ENCODE measurements at regions not wholly inside any gene's neighbourhood (a gene's known extent, or its start where the extent isn't known, plus 50 kb on each side); places are given as distances from the start of the nearest gene placed in this dataset.
A peak's percentile ranks its signal among the peaks of the same experiment; 100 is the strongest.

GRCh38 chr2:222058819-222059445 is 239.9 kb downstream of the PAX3 start:
- DNase-seq: no peak

DNA sequence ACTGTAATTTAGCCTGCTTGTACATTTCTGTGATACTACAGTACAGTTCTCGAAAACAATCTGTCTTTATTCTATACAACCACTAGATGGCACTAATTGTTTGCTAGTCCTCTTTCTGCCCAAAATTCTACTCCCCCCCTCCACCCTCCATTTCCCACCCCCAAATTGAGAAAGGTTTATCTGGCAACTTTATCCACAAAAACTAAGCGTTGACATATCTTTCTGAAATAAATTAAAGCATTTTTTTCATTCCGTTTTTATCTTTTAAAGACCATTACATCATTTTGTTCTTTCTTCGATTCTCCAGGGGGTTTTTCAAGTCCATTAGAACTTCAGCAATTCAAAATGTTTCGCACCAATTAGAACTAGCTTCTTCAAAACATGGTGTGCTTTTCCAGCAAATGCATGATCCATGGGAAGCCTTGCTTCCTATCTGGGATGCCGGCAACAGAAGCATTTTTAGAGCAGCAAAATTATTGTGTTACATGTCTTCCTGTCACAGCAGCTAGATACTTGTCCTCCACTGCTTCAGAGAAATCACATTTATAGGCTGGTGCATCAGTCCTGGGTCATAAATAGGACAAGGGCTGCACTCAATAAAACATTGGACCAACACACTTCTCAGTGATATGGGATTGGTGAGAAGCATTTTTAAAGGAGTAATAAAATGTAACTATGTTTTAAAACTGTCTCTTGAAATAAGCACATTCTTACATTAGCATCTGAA is 241.3 kb downstream of the PAX3 start:
- DNase-seq: peak in 1 of 2 donors; percentile 10

- DNase-seq: no peak
Measured at GRCh38 chr2:222055328-222055727, 243.5 kb downstream of the PAX3 start.

DNA sequence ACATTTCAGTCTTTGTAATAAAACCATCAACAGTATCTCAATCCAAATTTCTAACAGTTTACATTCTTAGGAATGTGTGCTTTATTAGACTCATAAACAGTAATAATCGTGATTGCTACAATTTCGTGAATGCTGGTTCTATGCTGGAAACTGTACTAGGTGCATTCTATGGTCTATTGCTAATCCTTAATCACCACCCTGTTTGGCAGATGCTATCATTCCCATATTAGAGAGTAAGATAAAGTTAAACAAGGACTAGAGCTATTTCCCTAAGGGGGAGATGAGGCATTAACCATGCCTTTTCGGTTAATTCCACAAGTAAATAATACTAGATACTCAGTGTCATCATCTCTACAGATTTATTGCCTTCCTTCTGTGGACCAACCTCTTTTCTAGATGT is 244.0 kb downstream of the PAX3 start:
- DNase-seq: no peak

- DNase-seq: no peak
Measured at GRCh38 chr2:222052934-222053367, 245.8 kb downstream of the PAX3 start.

- no peak for DNase-seq
Measured at GRCh38 chr2:222050981-222051380, 247.8 kb downstream of the PAX3 start.

- no peak for DNase-seq
Measured at GRCh38 chr2:222049946-222050345, 248.9 kb downstream of the PAX3 start.

- DNase-seq: no peak
Measured at GRCh38 chr2:222043897-222044296, 254.9 kb downstream of the PAX3 start.

DNA sequence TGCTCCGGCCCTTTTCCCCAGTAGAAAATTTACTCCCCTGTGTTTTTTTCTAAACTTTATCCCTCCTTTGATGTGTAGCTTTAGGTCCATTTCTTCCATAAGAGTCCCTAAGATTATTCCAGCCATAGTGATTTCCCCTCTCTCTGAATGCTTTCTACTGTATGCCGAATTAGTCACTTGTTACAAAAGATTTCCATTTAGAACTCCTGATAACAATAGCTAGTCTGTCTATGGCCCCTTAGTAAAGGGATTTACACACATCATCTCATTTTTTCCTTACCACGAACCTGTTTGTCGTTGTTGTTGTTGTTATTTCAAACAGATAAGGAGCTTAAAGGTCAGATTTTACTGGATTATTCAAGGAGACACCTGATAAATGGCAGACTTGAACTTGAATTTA is 256.1 kb downstream of the PAX3 start:
- no peak for DNase-seq

- DNase-seq: no peak
Measured at GRCh38 chr2:222040333-222040732, 258.5 kb downstream of the PAX3 start.

DNA sequence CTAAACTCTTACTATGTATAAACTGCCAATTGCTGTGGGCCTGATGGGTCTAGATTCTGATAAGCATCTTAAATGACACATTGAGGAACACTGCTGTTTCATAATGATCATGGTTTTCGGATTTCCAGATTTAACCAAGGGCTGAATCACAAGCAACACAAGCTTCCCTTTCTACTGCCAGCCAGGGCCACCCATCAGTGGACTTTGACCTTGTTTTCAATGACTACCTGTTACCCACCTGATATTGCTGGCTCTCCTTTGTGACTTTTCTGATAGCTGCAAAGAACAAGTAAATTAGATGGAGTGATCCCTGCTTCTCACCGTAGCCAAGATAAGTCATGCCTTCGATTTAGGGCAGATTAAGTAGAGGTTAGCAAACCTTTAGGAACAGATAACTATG is 259.0 kb downstream of the PAX3 start:
- no peak for DNase-seq

DNA sequence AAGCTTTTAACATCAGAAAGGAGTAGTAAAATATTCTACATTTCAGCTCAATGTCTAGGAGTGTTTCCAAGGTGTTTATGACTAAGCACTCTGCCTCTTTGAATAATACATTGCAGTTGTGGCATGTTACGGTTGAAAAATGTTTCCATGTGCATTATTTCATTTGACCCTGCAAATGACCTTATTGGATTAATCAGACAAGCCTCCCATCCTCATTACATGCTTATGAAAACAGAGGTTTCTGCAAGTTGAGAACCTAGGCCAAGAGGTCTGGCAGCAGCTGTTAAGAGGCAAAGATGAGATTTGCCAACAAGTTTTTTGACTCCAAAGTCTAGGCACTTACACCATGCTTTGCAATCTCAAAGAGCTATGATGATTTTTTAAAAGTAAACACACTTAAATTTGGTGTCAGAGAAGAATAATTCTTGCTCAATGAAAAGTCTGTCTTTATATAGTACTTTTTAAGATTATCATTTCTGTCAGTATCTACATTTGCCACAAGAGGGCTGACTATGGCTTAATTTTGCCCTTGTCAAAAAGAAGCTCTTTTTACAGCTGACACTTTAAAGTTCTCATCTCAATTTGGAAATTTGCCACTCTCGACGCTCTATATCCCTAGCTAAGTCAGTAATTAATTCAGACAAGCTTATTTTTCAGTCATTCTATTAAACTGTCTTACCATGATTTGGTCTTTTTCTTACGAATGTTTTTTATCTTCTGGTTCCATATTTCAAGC is 260.6 kb downstream of the PAX3 start:
- DNase-seq: no peak

- DNase-seq: no peak
Measured at GRCh38 chr2:222037211-222037610, 261.6 kb downstream of the PAX3 start.

DNA sequence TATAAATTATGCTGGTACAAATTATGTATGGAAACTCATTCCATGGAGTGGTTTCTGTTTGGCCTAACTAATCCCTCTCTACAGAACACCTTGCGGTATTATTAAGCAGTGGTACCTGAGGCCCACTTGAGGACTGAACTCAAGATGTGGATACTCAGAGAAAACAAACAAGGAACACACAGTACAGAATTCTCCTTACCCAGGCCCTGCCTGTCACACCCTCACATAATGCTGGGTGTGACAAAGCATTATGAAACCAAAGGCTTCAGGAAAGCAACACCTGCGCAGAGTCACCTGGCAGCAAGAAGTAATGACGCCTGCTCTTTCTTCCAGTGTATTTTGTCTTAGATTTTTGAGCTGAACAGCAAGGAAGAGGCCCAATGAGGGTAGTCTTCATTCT is 264.7 kb downstream of the PAX3 start:
- no peak for DNase-seq

- no peak for DNase-seq
Measured at GRCh38 chr2:222033541-222033940, 265.3 kb downstream of the PAX3 start.

DNA sequence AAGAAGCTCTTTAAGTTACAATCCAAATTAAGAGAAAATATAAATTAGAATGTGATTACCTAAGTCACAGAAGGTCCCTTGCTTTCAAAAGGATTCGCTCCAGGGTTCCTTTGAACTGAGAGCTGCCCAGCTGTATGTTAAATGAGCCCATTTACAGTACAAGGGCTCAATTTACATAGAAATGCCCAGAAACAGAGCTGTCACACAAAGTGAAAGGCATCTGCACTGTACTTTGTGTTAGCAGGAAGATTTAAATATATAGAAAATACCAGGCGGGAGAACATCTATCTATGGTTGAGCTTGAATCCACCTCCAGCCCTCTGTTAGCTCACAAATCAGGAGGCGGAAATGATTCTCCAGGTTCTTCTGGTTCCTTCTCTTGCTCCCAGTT is 272.9 kb downstream of the PAX3 start:
- DNase-seq: no peak

DNA sequence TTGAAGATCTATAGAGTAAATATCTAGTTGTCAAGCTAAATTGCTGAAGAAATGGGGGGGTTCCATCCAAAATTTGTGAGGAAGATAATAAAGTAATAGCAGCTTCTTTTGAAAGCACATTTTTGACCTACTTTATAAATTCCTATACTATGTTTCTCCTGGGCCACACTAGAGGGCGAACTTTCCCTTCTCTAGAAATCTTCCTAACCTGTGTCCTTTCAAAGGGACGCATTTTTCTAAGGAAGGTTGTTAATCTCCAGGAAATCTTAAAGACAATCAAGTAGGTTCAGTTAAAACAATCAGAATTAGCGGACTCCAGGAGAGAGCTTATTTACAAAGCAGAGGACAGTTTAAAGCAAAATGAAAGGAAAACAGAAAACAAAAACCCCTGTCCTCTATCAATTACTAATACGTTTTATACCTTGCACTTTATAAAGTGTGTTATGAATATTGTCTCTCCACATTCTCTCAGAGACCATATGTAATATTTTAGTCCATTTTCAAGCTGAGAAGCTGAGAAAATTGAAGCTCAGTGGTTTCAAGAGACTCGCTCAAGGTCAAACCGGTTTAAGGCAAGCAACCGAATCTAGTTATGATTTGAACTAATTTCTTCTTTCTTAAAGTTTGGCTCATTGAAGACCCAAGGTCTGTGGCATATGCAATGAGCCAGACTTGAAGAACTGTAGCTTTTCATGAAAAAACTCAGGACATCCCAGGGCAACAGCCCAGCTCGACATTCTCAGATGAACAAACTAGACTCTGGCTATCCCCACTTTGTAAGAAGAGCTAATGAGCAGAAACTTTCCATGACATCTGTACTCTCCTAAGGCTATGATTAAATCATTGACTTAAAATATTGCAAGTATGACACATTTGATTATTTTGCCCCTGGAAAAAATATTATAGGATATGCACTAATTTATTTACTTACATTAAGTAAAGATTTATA is 273.6 kb downstream of the PAX3 start:
- DNase-seq: no peak

DNA sequence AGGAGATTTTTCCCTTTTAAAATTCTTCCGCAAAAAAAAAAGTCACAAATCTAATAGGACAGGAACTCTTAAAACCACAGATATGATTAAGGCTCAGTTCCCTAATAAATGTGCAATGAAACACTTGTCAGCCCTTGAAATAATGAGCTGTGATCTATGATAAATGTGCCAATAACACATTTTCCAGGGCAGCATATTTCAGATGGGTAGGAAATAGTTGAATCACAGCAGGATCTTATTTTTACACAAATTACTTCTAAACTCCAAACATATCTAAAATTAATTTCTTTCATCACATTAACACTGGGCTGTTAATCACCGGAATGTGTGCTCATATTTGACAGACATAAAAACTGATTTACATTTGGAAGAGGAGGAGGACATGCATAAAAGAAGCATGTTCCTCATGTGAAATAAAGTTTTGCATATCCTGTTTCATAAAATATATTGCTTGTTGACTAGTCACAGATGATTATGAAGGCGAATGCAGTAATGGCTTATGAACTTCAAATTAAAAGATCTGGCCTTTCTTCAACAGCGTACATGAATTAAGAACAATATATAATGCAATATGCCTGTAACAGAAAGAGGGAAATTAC is 281.4 kb downstream of the PAX3 start:
- no peak for DNase-seq

- no peak for DNase-seq
Measured at GRCh38 chr2:222013889-222014288, 284.9 kb downstream of the PAX3 start.

- DNase-seq: no peak
Measured at GRCh38 chr2:222000326-222000725, 298.5 kb downstream of the PAX3 start.

DNA sequence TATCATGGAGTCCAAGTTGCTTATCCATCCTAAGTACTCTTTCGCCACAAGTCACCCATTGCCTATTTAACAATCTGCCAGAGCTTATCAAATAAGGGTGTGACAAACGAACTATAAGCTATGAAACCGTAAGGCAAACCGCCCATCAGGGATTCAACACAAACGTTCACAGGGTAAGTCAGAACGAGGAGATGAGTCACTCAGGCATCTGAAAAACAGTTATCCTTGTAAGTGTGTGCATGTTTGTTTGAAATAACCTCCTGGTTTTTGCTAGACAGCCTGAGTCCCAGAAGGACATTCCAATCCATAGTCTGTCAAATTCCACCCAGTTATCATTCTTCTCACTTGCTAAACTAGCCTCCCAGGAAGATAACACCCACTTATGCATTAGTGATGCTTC is 299.1 kb downstream of the PAX3 start:
- DNase-seq: no peak

GRCh38 chr2:221999166-221999565 is 299.6 kb downstream of the PAX3 start:
- no peak for DNase-seq

DNA sequence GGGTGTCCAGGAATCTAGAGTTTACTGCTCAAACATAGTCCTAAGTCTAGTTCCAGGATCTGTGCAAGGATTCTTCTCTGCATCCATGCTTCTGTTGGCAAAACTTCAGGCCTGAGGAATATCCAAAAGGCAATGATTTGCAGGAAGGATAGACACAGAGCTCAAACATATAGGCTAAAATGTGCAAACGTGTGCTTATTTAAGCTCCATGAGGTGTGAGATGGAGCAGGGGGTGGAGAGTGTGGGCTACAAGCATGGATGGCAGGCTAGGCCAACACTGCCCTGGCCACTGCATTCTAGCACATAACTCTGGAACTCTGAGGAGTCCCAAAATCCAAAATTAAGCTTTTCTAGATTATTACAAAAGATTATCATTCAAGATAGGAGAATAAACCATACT is 301.1 kb downstream of the PAX3 start:
- DNase-seq: no peak

Measured in bone marrow (tissue), 2 donors.